GM21619 (cell line): ENCODE measurements at regions not wholly inside any gene's neighbourhood (a gene's known extent, or its start where the extent isn't known, plus 50 kb on each side); places are given as distances from the start of the nearest gene placed in this dataset.

Experiments
- ATAC-seq: cut with Tn5 transposase; IDR thresholded peaks from one replicate; pipeline ENCODE4 v1.9.1; 2021; ENCODE audit not compliant: unreplicated experiment

- no peak for ATAC-seq
Observed at GRCh38 chr5:85168474-85168873, 783.8 kb upstream of the EDIL3 start.

- no peak for ATAC-seq
Observed at GRCh38 chr5:85170183-85170582, 785.5 kb upstream of the EDIL3 start.

GRCh38 chr5:85173469-85173868 is 788.8 kb upstream of the EDIL3 start:
- no peak for ATAC-seq

- ATAC-seq: no peak
Observed at GRCh38 chr5:85182344-85182743, 797.7 kb upstream of the EDIL3 start.

- no peak for ATAC-seq
Observed at GRCh38 chr5:85204289-85204688, 819.6 kb upstream of the EDIL3 start.

GRCh38 chr5:85205430-85205829 is 820.8 kb upstream of the EDIL3 start:
- no peak for ATAC-seq

- ATAC-seq: no peak
Observed at GRCh38 chr5:85225388-85225787, 840.7 kb upstream of the EDIL3 start.

- ATAC-seq: no peak
Observed at GRCh38 chr5:85249204-85249603, 864.5 kb upstream of the EDIL3 start.

- no peak for ATAC-seq
Observed at GRCh38 chr5:85263125-85263524, 878.4 kb upstream of the EDIL3 start.

- no peak for ATAC-seq
Observed at GRCh38 chr5:85266692-85267091, 882.0 kb upstream of the EDIL3 start.

- no peak for ATAC-seq
Observed at GRCh38 chr5:85268194-85268593, 883.5 kb upstream of the EDIL3 start.

GRCh38 chr5:85278193-85278592 is 893.5 kb upstream of the EDIL3 start:
- peak; percentile 92 for ATAC-seq

GRCh38 chr5:85288914-85289313 is 904.2 kb upstream of the EDIL3 start:
- ATAC-seq: no peak

GRCh38 chr5:85293145-85293785 is 908.6 kb upstream of the EDIL3 start:
- no peak for ATAC-seq

- ATAC-seq: no peak
Observed at GRCh38 chr5:85304524-85304923, 919.8 kb upstream of the EDIL3 start.

- ATAC-seq: no peak
Observed at GRCh38 chr5:85305766-85306165, 921.1 kb upstream of the EDIL3 start.

- no peak for ATAC-seq
Observed at GRCh38 chr5:85311536-85311935, 926.9 kb upstream of the EDIL3 start.

GRCh38 chr5:85320495-85320894 is 935.8 kb upstream of the EDIL3 start:
- ATAC-seq: no peak

GRCh38 chr5:85333276-85333675 is 948.6 kb upstream of the EDIL3 start:
- ATAC-seq: no peak

- no peak for ATAC-seq
Observed at GRCh38 chr5:85337435-85337834, 952.8 kb upstream of the EDIL3 start.

GRCh38 chr5:85340790-85341189 is 956.1 kb upstream of the EDIL3 start:
- no peak for ATAC-seq

- ATAC-seq: no peak
Observed at GRCh38 chr5:85345818-85346217, 961.1 kb upstream of the EDIL3 start.

- ATAC-seq: no peak
Observed at GRCh38 chr5:85357309-85357708, 972.6 kb upstream of the EDIL3 start.
